ENCODE measurements at regions not wholly inside any gene's neighbourhood (a gene's known extent, or its start where the extent isn't known, plus 50 kb on each side); places are given as distances from the start of the nearest gene placed in this dataset.
"Not testable (repeated sequence)": the region's sequence is repeated elsewhere in the genome, so short reads cannot be mapped to it uniquely, and the experiment has no call there.

GRCh38 chr3:135419155-135419554 lies 546.4 kb upstream of the PPP2R3A start:
- no TSS peak for BruUV-seq (replicated peaks)
- CTCF ChIA-PET (ENCODE audit: unreplicated experiment): no interaction called here
- no peak overlapping the region for H3K4me3 ChIP-seq (ENCODE audit: low read depth, low read length, poor library complexity, severe bottlenecking)

GRCh38 chr3:135426508-135426907 lies 539.0 kb upstream of the PPP2R3A start:
- no peak for DNase-seq (ENCODE audit: low spot score)
- no TSS peak for BruUV-seq (replicated peaks)
- no peak overlapping the region for H3K27ac ChIP-seq (ENCODE audit: low read depth, low read length, poor library complexity, severe bottlenecking)
- no peaks in the 10 kb centered on the region for H3K79me2 ChIP-seq (ENCODE audit: insufficient read depth, low read depth, low read length)
- no peaks in the 10 kb centered on the region for H4K20me1 ChIP-seq (ENCODE audit: insufficient read depth, low read length)
- no peak overlapping the region for H2AFZ ChIP-seq (ENCODE audit: low read length)
- no peaks in the 10 kb centered on the region for H3K36me3 ChIP-seq (ENCODE audit: insufficient read depth, low read length)
- no peaks in the 10 kb centered on the region for H3K9me3 ChIP-seq (ENCODE audit: low read length)
- CTCF ChIA-PET (ENCODE audit: unreplicated experiment): no interaction called here
- TF ChIP-seq CTCF (conservative IDR thresholded peaks at IDR 0.05; ENCODE audit: low read length): no peak
- TF ChIP-seq EZH2phosphoT487 (IDR thresholded peaks at IDR 0.05; ENCODE audit: borderline replicate concordance, low read depth, low read length): no peak
- POLR2A ChIA-PET: no interaction called here
- no peak overlapping the region for H3K4me2 ChIP-seq (ENCODE audit: low read length)
- H3K4me1 ChIP-seq (ENCODE audit: insufficient read depth, low read length, poor library complexity, severe bottlenecking): no peaks in the 10 kb centered on the region
- no peak overlapping the region for H3K4me3 ChIP-seq (ENCODE audit: low read depth, low read length, poor library complexity, severe bottlenecking)
- intact Hi-C loops (cut with micrococcal nuclease; ENCODE audit: unreplicated experiment): no loop called here
- H3K9me2 ChIP-seq (ENCODE audit: insufficient read depth, low read length): no peaks in the 10 kb centered on the region

More at GRCh38 chr3:135419155-135419554, 546.4 kb upstream of the PPP2R3A start:
- Histone ChIP-seq H4K20me1 (ENCODE audit: insufficient read depth, low read length) (no peaks in the 10 kb centered on the region), H3K79me2 (ENCODE audit: insufficient read depth, low read depth, low read length) (no peaks in the 10 kb centered on the region), H3K4me2 (ENCODE audit: low read length) (no peak overlapping the region), H3K36me3 (ENCODE audit: insufficient read depth, low read length) (no peaks in the 10 kb centered on the region), H3K9me2 (ENCODE audit: insufficient read depth, low read length) (no peaks in the 10 kb centered on the region), H3K4me1 (ENCODE audit: insufficient read depth, low read length, poor library complexity, severe bottlenecking) (no peaks in the 10 kb centered on the region), H3K9me3 (ENCODE audit: low read length) (no peaks in the 10 kb centered on the region), H3K27ac (ENCODE audit: low read depth, low read length, poor library complexity, severe bottlenecking) (no peak overlapping the region), H2AFZ (ENCODE audit: low read length) (no peak overlapping the region)
- intact Hi-C loops (cut with micrococcal nuclease; ENCODE audit: unreplicated experiment): no loop called here
- DNase-seq (ENCODE audit: low spot score): no peak
- POLR2A ChIA-PET: no interaction called here
- TF ChIP-seq EZH2phosphoT487 (IDR thresholded peaks at IDR 0.05; ENCODE audit: borderline replicate concordance, low read depth, low read length) (no peak), CTCF (conservative IDR thresholded peaks at IDR 0.05; ENCODE audit: low read length) (no peak)

GRCh38 chr3:135432402-135432801 lies 533.1 kb upstream of the PPP2R3A start:
- ChIA-PET POLR2A (no interaction called here), CTCF (ENCODE audit: unreplicated experiment) (no interaction called here)

GRCh38 chr3:135438889-135439597 lies 526.5 kb upstream of the PPP2R3A start:
- H2AFZ ChIP-seq (ENCODE audit: low read length); POLR2A ChIA-PET; DNase-seq (ENCODE audit: low spot score); H3K9me3 ChIP-seq (ENCODE audit: low read length); CTCF ChIA-PET (ENCODE audit: unreplicated experiment); H3K79me2 ChIP-seq (ENCODE audit: insufficient read depth, low read depth, low read length); intact Hi-C loops (cut with micrococcal nuclease; ENCODE audit: unreplicated experiment); H3K4me1 ChIP-seq (ENCODE audit: insufficient read depth, low read length, poor library complexity, severe bottlenecking); H3K36me3 ChIP-seq (ENCODE audit: insufficient read depth, low read length); H4K20me1 ChIP-seq (ENCODE audit: insufficient read depth, low read length); BruUV-seq (replicated peaks); H3K4me3 ChIP-seq (ENCODE audit: low read depth, low read length, poor library complexity, severe bottlenecking); H3K9me2 ChIP-seq (ENCODE audit: insufficient read depth, low read length); H3K4me2 ChIP-seq (ENCODE audit: low read length); H3K27ac ChIP-seq (ENCODE audit: low read depth, low read length, poor library complexity, severe bottlenecking): not testable (repeated sequence)

More at GRCh38 chr3:135432402-135432801, 533.1 kb upstream of the PPP2R3A start:
- no peak overlapping the region for H3K4me2 ChIP-seq (ENCODE audit: low read length)
- H4K20me1 ChIP-seq (ENCODE audit: insufficient read depth, low read length): no peaks in the 10 kb centered on the region
- H3K79me2 ChIP-seq (ENCODE audit: insufficient read depth, low read depth, low read length): no peaks in the 10 kb centered on the region
- no peaks in the 10 kb centered on the region for H3K36me3 ChIP-seq (ENCODE audit: insufficient read depth, low read length)
- no peaks in the 10 kb centered on the region for H3K9me3 ChIP-seq (ENCODE audit: low read length)
- H3K9me2 ChIP-seq (ENCODE audit: insufficient read depth, low read length): no peaks in the 10 kb centered on the region
- H3K4me3 ChIP-seq (ENCODE audit: low read depth, low read length, poor library complexity, severe bottlenecking): no peak overlapping the region
- TF ChIP-seq EZH2phosphoT487 (IDR thresholded peaks at IDR 0.05; ENCODE audit: borderline replicate concordance, low read depth, low read length) (no peak), CTCF (conservative IDR thresholded peaks at IDR 0.05; ENCODE audit: low read length) (no peak)
- H2AFZ ChIP-seq (ENCODE audit: low read length): no peak overlapping the region
- DNase-seq (ENCODE audit: low spot score): no peak
- H3K27ac ChIP-seq (ENCODE audit: low read depth, low read length, poor library complexity, severe bottlenecking): no peak overlapping the region
- intact Hi-C loops (cut with micrococcal nuclease; ENCODE audit: unreplicated experiment): no loop called here
- no TSS peak for BruUV-seq (replicated peaks)
- H3K4me1 ChIP-seq (ENCODE audit: insufficient read depth, low read length, poor library complexity, severe bottlenecking): no peaks in the 10 kb centered on the region

Data from OCI-LY7 (cell line).